Left ventricle myocardium superior (tissue), 1 donor: ENCODE measurements at regions not wholly inside any gene's neighbourhood (a gene's known extent, or its start where the extent isn't known, plus 50 kb on each side); places are given as distances from the start of the nearest gene placed in this dataset.

Experiments used
- ATAC-seq: fragments of 200-7000 bp; cut with Tn5 transposase; one replicate; pipeline ENCODE4 v1.9.1; 2020; ENCODE audit warnings: mild to moderate bottlenecking, moderate library complexity
- DNase-seq: peaks from one replicate; pipeline ENCODE4 v3.0.0-alpha.2; 2020
- intact Hi-C: fragments of 100-400 bp; cut with micrococcal nuclease; formaldehyde crosslinking; loops from one replicate; pipeline ENCODE4 v1.11.0; 2022
- donor health status: DM: no; HTN: yes; CAD: no; lungs with severe emphysema.

- no peak for ATAC-seq
Measured at GRCh38 chr5:135729321-135729786, 105.1 kb upstream of the SLC25A48 start.

DNA sequence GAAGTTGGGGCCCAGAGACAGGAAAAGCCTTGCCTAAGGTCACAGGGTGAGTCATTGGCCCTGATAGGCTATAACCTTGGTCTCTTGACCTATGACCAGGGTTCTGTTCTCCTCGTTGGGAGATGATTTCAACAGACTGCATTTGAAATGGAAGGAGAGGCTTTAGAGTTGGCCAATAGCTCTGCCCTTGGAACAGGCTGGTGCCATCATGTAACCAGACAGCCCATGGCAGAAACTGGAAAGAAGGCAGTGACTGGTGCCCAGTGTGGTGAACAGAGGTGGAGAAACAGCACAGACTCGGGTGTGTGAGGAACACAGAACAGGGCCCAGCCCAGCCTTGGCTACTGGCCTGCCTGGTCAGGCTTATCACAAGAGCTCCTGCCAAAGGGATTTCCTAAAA is 109.8 kb upstream of the SLC25A48 start:
- DNase-seq: peak; percentile 44
- intact Hi-C loops: no loop called here
- peak; percentile 21 for ATAC-seq

More at GRCh38 chr5:135729321-135729786, 105.1 kb upstream of the SLC25A48 start:
- DNase-seq: no peak
- intact Hi-C loops: no loop called here

GRCh38 chr5:135723491-135723890 is 111.0 kb upstream of the SLC25A48 start:
- ATAC-seq: no peak
- intact Hi-C loops: no loop called here

GRCh38 chr5:135721548-135722090 is 112.8 kb upstream of the SLC25A48 start:
- intact Hi-C loops: no loop called here
- DNase-seq (peak; percentile 40), ATAC-seq (peak; percentile 40)

More at GRCh38 chr5:135723491-135723890, 111.0 kb upstream of the SLC25A48 start:
- no peak for DNase-seq

- intact Hi-C loops: no loop called here
- DNase-seq (no peak), ATAC-seq (no peak)
Measured at GRCh38 chr5:135720191-135720590, 114.3 kb upstream of the SLC25A48 start.

- intact Hi-C loops: no loop called here
- ATAC-seq (no peak), DNase-seq (no peak)
Measured at GRCh38 chr5:135719428-135720063, 114.9 kb upstream of the SLC25A48 start.

DNA sequence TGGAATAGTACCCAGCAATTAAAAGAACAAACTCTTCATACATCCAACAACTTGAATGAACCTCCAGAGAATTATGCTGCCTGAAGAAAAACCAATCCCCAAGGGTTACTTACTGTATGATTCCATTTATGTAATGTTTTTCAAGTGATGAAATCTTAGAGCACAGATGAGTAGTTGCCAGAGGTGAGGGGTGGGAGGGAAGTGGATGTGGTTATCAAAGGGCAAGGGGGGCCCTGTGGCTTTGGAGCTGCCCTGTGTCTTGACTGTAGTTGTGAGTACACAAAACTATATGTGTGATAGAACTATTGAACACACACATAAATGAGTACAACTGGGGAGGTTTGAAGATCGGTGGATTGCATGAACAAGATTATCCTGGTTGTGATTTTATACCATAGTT is 115.8 kb upstream of the SLC25A48 start:
- intact Hi-C loops: no loop called here
- no peak for ATAC-seq
- no peak for DNase-seq

- DNase-seq: no peak
- ATAC-seq: no peak
- intact Hi-C loops: no loop called here
Measured at GRCh38 chr5:135718151-135718550, 116.3 kb upstream of the SLC25A48 start.

DNA sequence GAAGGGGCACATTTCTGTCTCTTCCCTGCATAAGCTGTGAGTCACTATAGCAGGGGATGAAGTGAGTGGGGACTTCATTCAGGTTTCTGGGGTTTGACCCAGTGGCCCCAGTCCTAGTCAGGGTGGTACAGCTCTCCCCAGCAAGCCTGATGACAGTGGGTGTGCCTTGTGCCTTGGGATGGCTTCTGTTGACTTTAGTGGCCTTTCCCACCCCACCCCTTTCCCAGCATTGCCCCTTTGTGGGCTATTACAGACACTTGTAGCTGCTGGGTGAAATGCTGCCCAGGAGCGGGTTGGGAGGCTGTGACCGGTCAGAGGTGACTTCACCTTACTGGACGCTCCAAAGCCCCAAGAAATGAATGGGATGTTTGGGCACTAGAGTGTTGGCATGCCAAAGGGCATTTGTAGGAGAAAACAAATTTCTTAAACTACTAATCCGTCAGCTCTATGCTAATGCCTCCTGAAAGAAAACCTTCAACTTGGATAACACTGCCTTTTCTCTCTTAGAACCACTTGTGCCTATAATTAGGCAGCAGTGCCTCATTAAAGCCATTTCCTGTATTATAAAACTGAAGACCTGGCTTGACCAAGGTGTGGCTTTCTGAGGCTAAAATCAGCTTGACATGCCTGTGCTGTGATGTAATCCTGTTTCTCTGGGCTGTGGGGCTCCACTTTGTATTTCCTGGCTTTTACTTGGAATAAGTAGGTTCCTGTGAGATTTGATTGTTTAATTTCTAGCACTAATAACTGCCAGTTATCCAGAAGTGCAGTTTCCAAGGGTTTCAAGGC is 119.0 kb upstream of the SLC25A48 start:
- ATAC-seq (no peak), DNase-seq (no peak)
- intact Hi-C loops: no loop called here

DNA sequence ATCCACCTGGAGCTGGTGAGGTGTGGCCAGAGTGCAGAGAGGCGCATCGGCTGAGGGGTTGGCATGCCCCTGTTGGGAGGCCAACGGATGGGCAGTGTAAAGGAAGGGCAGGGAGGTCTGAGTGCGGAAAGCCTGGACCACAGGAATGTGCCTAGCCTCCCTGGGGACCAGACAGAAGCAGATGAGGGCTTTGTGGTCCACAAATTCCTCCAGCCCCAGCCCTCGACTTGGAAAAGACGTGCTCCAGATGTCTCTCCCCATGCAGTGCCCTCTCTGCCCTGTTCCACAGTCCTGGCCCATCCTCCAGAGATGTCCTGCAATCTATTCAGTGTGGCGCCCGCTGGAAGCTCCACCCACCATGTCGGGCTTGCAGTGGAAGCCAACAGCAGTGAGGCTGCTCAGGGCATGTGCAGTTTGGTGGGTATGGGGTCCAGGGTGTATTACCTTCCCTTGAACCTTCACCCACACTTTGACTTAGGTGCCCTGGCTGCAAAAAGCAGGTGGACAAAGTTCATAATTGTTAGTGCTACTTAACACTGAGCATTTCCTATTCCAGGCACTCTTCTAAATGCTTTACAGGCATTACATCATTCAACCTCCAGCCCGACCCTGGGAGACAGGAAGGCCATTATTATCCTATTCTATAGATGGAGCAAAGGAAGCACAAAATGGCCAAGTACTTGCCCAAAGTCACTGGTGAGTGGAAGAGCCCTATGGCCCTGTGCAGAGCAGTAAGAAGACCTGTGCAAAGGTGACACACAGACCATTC is 120.2 kb upstream of the SLC25A48 start:
- ATAC-seq: no peak
- intact Hi-C loops: no loop called here

GRCh38 chr5:135713161-135713915 is 121.1 kb upstream of the SLC25A48 start:
- intact Hi-C loops: no loop called here
- no peak for DNase-seq

More for the DNA sequence above, 120.2 kb upstream of the SLC25A48 start:
- DNase-seq: no peak

DNA sequence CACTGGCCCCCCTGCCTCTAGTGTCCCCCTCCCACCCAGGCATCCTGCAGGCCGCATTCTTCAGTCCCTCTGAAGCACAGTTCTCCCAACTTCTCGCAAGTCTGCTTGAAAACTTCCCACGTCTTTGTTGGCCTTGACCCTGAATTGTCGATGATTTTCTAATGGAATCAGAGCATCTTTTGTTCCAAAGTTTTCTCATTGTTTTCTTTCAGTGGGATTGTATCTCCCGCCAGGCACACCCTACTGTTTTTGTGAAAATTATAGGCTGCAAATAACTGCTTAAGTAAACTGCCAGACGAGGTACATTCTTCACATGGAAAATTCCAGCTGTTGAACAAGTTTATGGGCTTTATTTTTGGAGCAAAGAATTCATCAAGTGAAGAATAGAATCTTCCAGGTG is 122.6 kb upstream of the SLC25A48 start:
- intact Hi-C loops: no loop called here
- ATAC-seq (no peak), DNase-seq (no peak)

More at GRCh38 chr5:135713161-135713915, 121.1 kb upstream of the SLC25A48 start:
- no peak for ATAC-seq

- intact Hi-C loops: no loop called here
- DNase-seq (no peak), ATAC-seq (no peak)
Measured at GRCh38 chr5:135710045-135710675, 124.3 kb upstream of the SLC25A48 start.

- no peak for ATAC-seq
- DNase-seq: no peak
- intact Hi-C loops: no loop called here
Measured at GRCh38 chr5:135709208-135709575, 125.3 kb upstream of the SLC25A48 start.

DNA sequence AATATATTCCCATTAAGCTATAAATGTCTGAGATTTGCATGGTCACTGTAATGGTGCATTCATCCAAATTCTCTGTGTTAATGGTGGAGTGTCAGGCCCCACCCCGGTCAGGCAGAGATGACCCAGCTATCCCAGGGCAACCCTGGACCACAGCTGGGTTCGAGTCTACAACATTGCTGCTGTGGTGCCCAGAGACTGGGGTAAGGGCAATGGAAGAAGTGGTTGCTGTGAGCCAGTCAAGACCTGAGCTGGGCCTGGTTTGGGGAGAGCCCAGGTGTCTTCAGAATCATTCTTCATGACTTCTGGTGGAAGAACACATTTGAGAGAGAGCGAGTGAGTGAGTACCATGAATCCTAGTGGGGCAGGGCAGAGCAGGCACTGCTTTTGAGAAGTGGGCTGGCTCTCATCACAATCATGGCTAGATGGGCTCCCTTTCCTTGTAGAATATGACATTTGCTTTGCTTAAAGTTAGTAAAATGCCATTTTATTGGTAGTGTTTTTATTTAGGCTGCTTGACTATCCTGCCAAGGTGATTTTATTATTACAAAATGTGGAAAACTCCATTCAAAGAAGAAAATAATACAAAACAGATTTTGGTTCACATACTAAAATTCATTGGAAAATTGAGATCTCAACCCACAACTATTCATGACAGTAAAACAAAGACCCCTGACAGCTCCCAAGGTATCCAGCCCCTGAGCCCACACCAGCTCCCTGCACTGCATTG is 125.8 kb upstream of the SLC25A48 start:
- DNase-seq (no peak), ATAC-seq (no peak)
- intact Hi-C loops: no loop called here

DNA sequence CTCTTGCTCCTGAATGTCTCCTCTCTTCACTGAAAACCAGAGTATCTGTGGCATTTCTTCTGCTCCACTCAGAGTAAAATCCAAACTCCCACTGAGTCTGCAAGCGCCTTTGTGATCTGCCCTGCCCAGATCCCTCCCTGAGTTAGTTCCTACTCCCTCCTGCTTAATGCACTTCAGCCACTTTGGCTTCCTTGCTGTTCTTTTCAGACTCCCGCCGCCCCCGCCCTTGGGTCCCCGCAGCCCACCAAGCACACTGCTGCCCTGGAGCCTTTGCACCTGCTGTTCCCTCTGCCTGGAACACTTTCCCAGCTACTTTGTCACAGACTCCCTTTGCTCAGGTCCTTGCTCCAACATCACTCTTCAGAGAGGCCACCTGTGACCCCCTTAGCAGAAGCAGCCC is 127.2 kb upstream of the SLC25A48 start:
- intact Hi-C loops: no loop called here
- no peak for ATAC-seq

DNA sequence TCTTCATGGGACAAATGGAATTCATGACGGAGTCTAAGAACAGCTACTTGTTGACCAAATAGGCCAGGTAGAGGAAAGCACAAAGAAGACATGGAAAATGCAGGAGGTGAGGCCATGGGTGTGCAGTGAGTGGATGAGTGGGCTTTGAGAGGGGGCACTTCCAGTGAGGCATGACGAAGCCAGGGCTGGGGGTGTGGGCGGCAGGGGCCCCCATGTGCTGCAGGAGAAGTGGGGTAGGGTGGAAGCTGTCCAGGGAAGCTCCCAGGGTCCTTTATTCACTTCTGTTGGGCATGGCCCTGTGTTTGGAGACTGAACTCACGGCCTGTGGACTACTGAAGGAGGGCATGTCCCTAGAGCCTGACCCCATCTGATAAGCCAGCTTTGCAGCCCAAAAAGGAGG is 127.6 kb upstream of the SLC25A48 start:
- ATAC-seq: no peak
- no peak for DNase-seq
- intact Hi-C loops: no loop called here

More for the DNA sequence above, 127.2 kb upstream of the SLC25A48 start:
- no peak for DNase-seq

- DNase-seq (no peak), ATAC-seq (no peak)
- intact Hi-C loops: no loop called here
Measured at GRCh38 chr5:135706474-135706873, 127.7 kb upstream of the CXCL14 start.
